ENCODE measurements at regions not wholly inside any gene's neighbourhood (a gene's known extent, or its start where the extent isn't known, plus 50 kb on each side); places are given as distances from the start of the nearest gene placed in this dataset.

DNA sequence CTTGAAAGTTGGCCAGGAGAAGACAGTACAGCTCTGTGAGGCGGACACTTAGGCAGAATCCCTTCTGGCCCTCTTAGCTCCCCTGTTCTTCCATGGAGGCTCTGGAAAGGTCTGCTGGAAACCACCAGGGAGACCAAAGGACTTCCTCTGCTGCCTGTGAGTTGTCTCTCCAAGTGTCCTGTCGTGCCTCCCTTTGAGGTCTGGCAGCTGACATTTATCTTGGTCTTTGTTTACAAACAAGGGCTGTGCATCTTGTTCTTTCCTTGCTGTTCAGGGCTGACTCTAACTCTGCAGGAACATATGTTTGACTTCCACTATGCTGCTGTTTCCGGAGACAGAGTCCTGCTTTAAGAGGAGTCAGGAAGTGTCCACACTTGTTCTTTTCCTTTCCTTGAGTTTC lies 159.9 kb upstream of the FRMD6 start:
- no peaks in the 10 kb centered on the region for H3K36me3 Mint-ChIP-seq (ENCODE audit: unreplicated experiment)
- H3K27ac Mint-ChIP-seq (ENCODE audit: unreplicated experiment) = no peak overlapping the region
- no peak overlapping the region for H3K4me3 Mint-ChIP-seq (ENCODE audit: unreplicated experiment)
- TF ChIP-seq CTCF (IDR thresholded peaks at IDR 0.05) = no peak
- H3K9me3 Mint-ChIP-seq (ENCODE audit: unreplicated experiment) = peaks cover 26% of the 10 kb centered on the region
- no peak for DNase-seq (ENCODE audit: extremely low spot score, unreplicated experiment)
- peaks cover 4% of the 10 kb centered on the region for H3K4me1 Mint-ChIP-seq (ENCODE audit: unreplicated experiment)
- H3K27me3 Mint-ChIP-seq (ENCODE audit: unreplicated experiment) = no peaks in the 10 kb centered on the region

GRCh38 chr14:51495319-51495718 lies 156.4 kb upstream of the FRMD6 start:
- no peak for TF ChIP-seq CTCF (IDR thresholded peaks at IDR 0.05)
- no peaks in the 10 kb centered on the region for H3K4me1 Mint-ChIP-seq (ENCODE audit: unreplicated experiment)
- H3K9me3 Mint-ChIP-seq (ENCODE audit: unreplicated experiment) = peaks cover 33% of the 10 kb centered on the region
- no peak overlapping the region for H3K27ac Mint-ChIP-seq (ENCODE audit: unreplicated experiment)
- no peak overlapping the region for H3K4me3 Mint-ChIP-seq (ENCODE audit: unreplicated experiment)
- H3K36me3 Mint-ChIP-seq (ENCODE audit: unreplicated experiment) = no peaks in the 10 kb centered on the region
- no peaks in the 10 kb centered on the region for H3K27me3 Mint-ChIP-seq (ENCODE audit: unreplicated experiment)
- no peak for DNase-seq (ENCODE audit: extremely low spot score, unreplicated experiment)

DNA sequence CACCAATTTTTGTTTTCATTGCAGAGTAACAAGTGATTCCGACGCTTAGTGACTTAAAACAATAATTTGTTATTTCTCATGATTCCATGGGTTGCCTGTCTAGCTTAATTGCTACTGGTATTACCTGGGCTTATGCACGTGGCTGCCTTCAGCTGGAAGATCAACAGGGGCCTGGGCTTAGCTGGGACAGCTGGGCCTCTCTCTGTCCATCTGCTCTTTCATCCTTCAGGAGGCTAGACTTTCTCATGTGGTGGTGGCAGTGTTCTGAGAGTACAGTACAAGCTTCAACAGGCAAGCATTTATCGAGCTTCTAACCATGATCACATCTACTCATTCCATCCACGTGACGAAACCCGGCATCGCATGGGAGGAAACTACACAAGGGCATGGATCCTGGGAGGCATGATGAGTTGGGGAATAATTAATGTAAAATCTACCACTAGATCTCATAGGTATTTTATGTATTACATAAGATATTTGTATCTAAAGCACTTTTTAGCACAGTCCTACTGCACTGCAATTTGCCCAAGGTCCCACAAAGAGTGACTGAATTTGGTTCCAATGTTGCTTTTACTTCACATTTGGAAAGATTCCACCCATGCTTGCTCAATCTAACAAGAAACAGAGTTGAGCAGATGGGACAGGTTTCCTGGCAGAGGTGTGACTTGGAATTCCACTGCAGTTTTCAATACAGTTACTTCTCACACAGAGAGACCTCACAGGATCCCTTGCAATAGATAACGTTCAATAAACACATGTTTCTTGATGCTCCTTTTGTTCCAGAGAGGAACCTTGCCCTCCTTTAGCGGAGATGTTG lies 153.1 kb upstream of the FRMD6 start:
- no peak overlapping the region for H3K4me3 Mint-ChIP-seq (ENCODE audit: unreplicated experiment)
- H3K27ac Mint-ChIP-seq (ENCODE audit: unreplicated experiment) = no peak overlapping the region
- peaks cover 4% of the 10 kb centered on the region for H3K36me3 Mint-ChIP-seq (ENCODE audit: unreplicated experiment)
- H3K27me3 Mint-ChIP-seq (ENCODE audit: unreplicated experiment) = no peaks in the 10 kb centered on the region
- TF ChIP-seq CTCF (IDR thresholded peaks at IDR 0.05) = no peak
- no peaks in the 10 kb centered on the region for H3K4me1 Mint-ChIP-seq (ENCODE audit: unreplicated experiment)
- H3K9me3 Mint-ChIP-seq (ENCODE audit: unreplicated experiment) = peaks cover 37% of the 10 kb centered on the region
- DNase-seq (ENCODE audit: extremely low spot score, unreplicated experiment) = no peak

GRCh38 chr14:51500776-51501175 lies 150.9 kb upstream of the FRMD6 start:
- Mint-ChIP-seq H3K4me1 (ENCODE audit: unreplicated experiment) (no peaks in the 10 kb centered on the region), H3K27me3 (ENCODE audit: unreplicated experiment) (no peaks in the 10 kb centered on the region), H3K27ac (ENCODE audit: unreplicated experiment) (no peak overlapping the region), H3K36me3 (ENCODE audit: unreplicated experiment) (peaks cover 4% of the 10 kb centered on the region), H3K9me3 (ENCODE audit: unreplicated experiment) (peaks cover 22% of the 10 kb centered on the region), H3K4me3 (ENCODE audit: unreplicated experiment) (no peak overlapping the region)
- DNase-seq (ENCODE audit: extremely low spot score, unreplicated experiment) = no peak
- TF ChIP-seq CTCF (IDR thresholded peaks at IDR 0.05) = no peak

GRCh38 chr14:51501746-51502145 lies 150.0 kb upstream of the FRMD6 start:
- no peaks in the 10 kb centered on the region for H3K27me3 Mint-ChIP-seq (ENCODE audit: unreplicated experiment)

More at GRCh38 chr14:51501746-51502145, 150.0 kb upstream of the FRMD6 start:
- H3K9me3 Mint-ChIP-seq (ENCODE audit: unreplicated experiment) = peaks cover 18% of the 10 kb centered on the region
- DNase-seq (ENCODE audit: extremely low spot score, unreplicated experiment) = no peak
- TF ChIP-seq CTCF (IDR thresholded peaks at IDR 0.05) = no peak
- H3K36me3 Mint-ChIP-seq (ENCODE audit: unreplicated experiment) = peaks cover 4% of the 10 kb centered on the region
- no peak overlapping the region for H3K27ac Mint-ChIP-seq (ENCODE audit: unreplicated experiment)
- no peak overlapping the region for H3K4me3 Mint-ChIP-seq (ENCODE audit: unreplicated experiment)
- H3K4me1 Mint-ChIP-seq (ENCODE audit: unreplicated experiment) = no peaks in the 10 kb centered on the region

All from osteocyte (in vitro differentiated cells).